Adrenal gland (tissue), 9 donors: ENCODE measurements at regions not wholly inside any gene's neighbourhood (a gene's known extent, or its start where the extent isn't known, plus 50 kb on each side); places are given as distances from the start of the nearest gene placed in this dataset.

Experiments
- DNase-seq, 7 donors: peaks; one replicate each; pipeline ENCODE4 v3.0.0-alpha.2; 2019 to 2020
- H3K27ac ChIP-seq, 5 donors: fragments of 200-600 bp; sonication (generic) in 4 of 5; 1 replicate in 3 of 5; 2 replicates in 2 of 5; pipeline versions ENCODE4 v1.5.1 to v1.8.0; 2016 to 2020; ENCODE audit warnings: mild to moderate bottlenecking in 1 of 5
- H3K27me3 ChIP-seq: fragments of 200-600 bp; 2 replicates; pipeline ENCODE4 v1.8.0; 2021
- H3K36me3 ChIP-seq, 2 donors: fragments of 200-600 bp; replicated peaks in 1 of 2; 1 replicate in 1 of 2; 2 replicates in 1 of 2; pipeline versions ENCODE4 v1.5.1 to v1.8.0; 2018 to 2022
- H3K4me1 ChIP-seq, 2 donors: fragments of 200-600 bp; replicated peaks in 1 of 2; 1 replicate in 1 of 2; 2 replicates in 1 of 2; pipeline versions ENCODE4 v1.5.1 to v1.8.0; 2018 to 2021
- H3K4me3 ChIP-seq, 4 donors: fragments of 200-600 bp; sonication (generic) in 3 of 4; one replicate each; pipeline ENCODE4 v1.5.1; 2016 to 2018
- H3K9me3 ChIP-seq, 3 donors: fragments of 200-600 bp; sonication (generic) in 1 of 3; replicated peaks in 1 of 3; 1 replicate in 2 of 3; 2 replicates in 1 of 3; pipeline versions ENCODE4 v1.5.1 to v1.8.0; 2016 to 2021
- POLR2A ChIP-seq, 2 donors: fragments of 450-650 bp; IDR thresholded peaks; one replicate each; pipeline ENCODE4 v1.6.1; 2017; ENCODE audit warnings: antibody characterized with exemption in 2 of 2, mild to moderate bottlenecking in 2 of 2, moderate library complexity in 1 of 2
- WGBS, 4 donors: extraction: QIAGEN DNeasy Blood & Tissue Kit in 2 of 4; methylation state at CpG; one replicate each; pipeline versions ENCODE4 v1.1.5 to v1.1.7; 2013 to 2017; 5-methylcytosine and 5-hydroxymethylcytosine counted together
- intact Hi-C, 2 donors: fragments of 100-400 bp; cut with DNase I; formaldehyde crosslinking; loops; one replicate each; pipeline versions ENCODE4 v1.14.1 to v1.15.0; 2022 to 2023
- TF ChIP-seq, protein P1 (sequence below), 6 experiments: fragments of 450-650 bp in 4 of 6; fragments of 200-600 bp in 2 of 6; sonication (generic) in 1 of 6; IDR thresholded peaks; 1 replicate in 5 of 6; 2 replicates in 1 of 6; pipeline versions ENCODE4 v1.5.1 to v1.8.0; 2016 to 2021; ENCODE audit warnings: antibody characterized with exemption in 6 of 6, mild to moderate bottlenecking in 2 of 6, moderate library complexity in 1 of 6
- donor health status: healthy with polysubstance abuse.
- donor health status: Bipolar disorder and iron deficiency.
- donor health status: DM: yes; HTN: yes; CAD: no.
- donor health status: DM: no; HTN: no; CAD: no.
- donor health status: DM: no; HTN: no; CAD: no.

DNA sequence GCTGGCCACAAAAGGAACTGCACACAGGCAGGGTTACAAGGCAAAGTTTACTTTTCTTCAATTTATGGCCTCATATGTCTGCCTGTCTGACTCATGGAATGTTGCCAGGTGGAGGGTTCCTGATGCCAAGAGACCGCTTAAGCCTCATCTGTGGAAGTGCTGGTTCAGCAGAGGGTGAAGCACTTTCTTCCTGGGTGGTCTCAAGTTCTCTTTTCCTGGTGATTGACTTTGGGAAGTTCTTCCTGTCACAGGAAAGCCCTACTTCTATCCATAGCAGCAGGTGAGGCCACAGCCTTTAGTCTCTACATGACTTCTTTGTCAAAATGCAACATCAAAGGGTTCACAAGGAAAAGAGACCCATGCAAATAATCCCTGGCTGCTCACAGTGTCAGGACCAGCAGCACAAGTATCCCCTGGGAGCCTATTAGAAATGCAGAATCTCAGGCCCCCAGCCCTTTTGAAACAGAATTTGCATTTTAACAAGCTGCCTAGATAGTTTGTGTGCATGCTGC lies 81.4 kb upstream of the IGFBP7 start:
- Histone ChIP-seq H3K36me3 (no peaks in the 10 kb centered on the region), H3K27ac (no peak overlapping the region), H3K27me3 (peaks cover 10% of the 10 kb centered on the region), H3K4me1 (no peaks in the 10 kb centered on the region), H3K4me3 (no peak overlapping the region), H3K9me3 (no peaks in the 10 kb centered on the region)
- intact Hi-C loops, result no loop called here
- 45 to 63% (median 63%) methylated on average over 1 of the region's 1 CpG; no CpG with 5 or more reads in 1 of the 4 donors for WGBS, 4 donors
- TF ChIP-seq POLR2A (IDR thresholded peaks at IDR 0.05), result no peak
- TF ChIP-seq, protein P1, sequence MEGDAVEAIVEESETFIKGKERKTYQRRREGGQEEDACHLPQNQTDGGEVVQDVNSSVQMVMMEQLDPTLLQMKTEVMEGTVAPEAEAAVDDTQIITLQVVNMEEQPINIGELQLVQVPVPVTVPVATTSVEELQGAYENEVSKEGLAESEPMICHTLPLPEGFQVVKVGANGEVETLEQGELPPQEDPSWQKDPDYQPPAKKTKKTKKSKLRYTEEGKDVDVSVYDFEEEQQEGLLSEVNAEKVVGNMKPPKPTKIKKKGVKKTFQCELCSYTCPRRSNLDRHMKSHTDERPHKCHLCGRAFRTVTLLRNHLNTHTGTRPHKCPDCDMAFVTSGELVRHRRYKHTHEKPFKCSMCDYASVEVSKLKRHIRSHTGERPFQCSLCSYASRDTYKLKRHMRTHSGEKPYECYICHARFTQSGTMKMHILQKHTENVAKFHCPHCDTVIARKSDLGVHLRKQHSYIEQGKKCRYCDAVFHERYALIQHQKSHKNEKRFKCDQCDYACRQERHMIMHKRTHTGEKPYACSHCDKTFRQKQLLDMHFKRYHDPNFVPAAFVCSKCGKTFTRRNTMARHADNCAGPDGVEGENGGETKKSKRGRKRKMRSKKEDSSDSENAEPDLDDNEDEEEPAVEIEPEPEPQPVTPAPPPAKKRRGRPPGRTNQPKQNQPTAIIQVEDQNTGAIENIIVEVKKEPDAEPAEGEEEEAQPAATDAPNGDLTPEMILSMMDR (IDR thresholded peaks at IDR 0.05), result no peak
- no peak for DNase-seq

DNA sequence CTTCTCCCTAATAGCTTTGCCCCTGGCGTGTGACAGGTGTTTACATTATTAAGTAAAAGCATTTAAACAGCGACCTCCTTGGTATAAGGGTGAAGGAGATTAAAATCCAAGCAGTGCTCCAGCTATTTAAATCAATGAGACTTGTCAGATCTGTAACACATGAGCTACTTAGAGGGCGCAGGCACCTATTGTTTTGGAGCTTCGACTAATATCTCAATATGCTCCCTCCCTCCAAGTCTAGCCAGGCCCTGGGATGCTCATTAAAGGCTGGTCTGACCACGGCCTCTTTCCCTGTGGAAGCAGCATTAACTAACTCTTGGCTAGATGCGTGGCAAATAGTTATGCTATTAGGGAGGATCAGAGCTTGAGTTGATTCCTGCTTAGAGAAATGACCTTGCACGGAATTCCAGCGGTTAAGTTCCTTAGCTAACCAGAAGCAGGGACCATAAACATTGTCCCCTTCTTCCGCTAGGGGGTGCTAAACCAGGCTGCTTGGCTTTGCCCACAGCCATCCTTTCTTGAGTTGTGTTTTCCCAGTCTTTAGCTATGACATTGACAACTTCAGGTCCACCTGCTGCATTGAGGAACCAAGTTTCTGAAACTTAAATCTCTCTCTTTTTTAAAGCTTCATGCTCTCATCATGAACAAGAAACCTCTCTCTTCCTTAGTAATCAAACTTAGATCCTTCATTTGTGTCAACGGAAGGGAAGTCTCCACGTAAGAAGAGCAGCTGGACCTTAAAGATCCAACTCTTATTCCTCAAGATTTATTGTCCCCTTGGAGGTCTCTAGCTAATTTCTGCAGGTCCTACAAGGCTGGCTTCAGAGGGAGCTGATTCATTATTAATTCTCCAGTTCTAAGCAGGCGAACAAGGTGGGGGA lies 80.7 kb upstream of the IGFBP7 start:
- Histone ChIP-seq H3K27ac (no peak overlapping the region), H3K9me3 (no peaks in the 10 kb centered on the region), H3K27me3 (peaks cover 10% of the 10 kb centered on the region), H3K4me1 (no peaks in the 10 kb centered on the region), H3K4me3 (no peak overlapping the region), H3K36me3 (no peaks in the 10 kb centered on the region)
- intact Hi-C loops, result no loop called here
- peak in 2 of 7 donors; percentile 20 to 33 for DNase-seq
- WGBS, 4 donors, result 64 to 67% (median 65%) methylated on average over 11 to 12 of the region's 12 CpGs
- no peak for TF ChIP-seq POLR2A (IDR thresholded peaks at IDR 0.05)
- TF ChIP-seq, protein P1 (IDR thresholded peaks at IDR 0.05), result peak in 2 of 6 experiments; percentile 23 to 46

DNA sequence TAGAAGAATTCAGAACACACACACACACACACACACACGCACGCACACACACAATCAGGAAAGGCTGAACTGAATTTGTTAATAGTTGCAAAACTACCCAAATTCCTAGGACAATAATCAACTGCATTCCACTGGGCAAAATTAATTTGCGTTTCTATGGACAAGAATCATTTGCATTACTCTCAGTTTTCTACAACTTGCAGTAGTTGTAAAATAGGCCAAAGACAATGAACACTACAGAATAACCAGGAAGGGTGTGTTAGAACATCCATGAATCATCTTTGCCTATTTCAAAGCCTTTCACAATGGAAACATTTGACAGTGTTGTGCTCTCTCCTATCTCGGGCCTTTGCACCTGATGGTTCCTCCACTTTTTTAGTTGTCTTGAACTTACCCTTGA lies 77.1 kb upstream of the IGFBP7 start:
- Histone ChIP-seq H3K4me1 (no peaks in the 10 kb centered on the region), H3K4me3 (no peak overlapping the region), H3K27me3 (no peaks in the 10 kb centered on the region), H3K9me3 (no peaks in the 10 kb centered on the region), H3K36me3 (no peaks in the 10 kb centered on the region), H3K27ac (no peak overlapping the region)
- no peak for TF ChIP-seq POLR2A (IDR thresholded peaks at IDR 0.05)
- TF ChIP-seq, protein P1 (IDR thresholded peaks at IDR 0.05), result no peak
- no peak for DNase-seq
- intact Hi-C loops, result no loop called here
- WGBS, 4 donors, result 52 to 66% (median 60%) methylated on average over 4 of the region's 4 CpGs

DNA sequence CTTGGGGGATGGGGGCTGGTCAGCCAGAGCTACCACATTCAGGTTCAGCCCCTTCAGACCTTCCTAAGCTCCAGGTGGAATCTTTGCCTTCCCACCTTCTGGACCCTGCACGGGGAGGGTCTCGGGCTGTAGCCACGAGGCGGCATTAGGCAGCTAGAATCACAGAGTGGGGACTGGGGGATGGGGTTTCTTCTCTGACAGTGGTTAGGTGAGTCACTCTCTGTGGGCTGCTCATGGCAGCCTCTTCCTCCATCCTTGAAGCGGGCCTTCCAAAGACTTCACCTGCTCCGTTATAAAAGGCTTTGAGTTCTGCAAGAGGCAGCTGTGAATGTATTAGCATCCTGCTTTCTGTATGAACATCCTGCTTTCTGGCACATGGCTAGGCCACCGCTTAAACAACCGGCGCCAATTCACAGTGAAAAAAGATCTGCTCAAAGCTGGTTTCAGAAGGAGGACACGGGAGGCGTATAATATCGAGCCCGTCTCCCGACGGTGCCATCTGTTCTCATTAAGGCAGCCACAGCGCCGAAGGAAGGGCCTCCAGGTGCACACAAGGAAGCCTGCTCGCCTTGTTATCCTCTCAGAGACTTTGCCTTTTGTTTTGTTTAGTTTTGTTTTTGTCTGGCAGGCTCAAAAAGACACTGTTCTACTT lies 74.3 kb upstream of the IGFBP7 start:
- no peak for TF ChIP-seq POLR2A (IDR thresholded peaks at IDR 0.05)
- TF ChIP-seq, protein P1 (IDR thresholded peaks at IDR 0.05), result no peak
- Histone ChIP-seq H3K27me3 (no peaks in the 10 kb centered on the region), H3K9me3 (no peaks in the 10 kb centered on the region), H3K4me1 (no peaks in the 10 kb centered on the region), H3K36me3 (no peaks in the 10 kb centered on the region), H3K4me3 (no peak overlapping the region), H3K27ac (no peak overlapping the region)
- intact Hi-C loops, result no loop called here
- WGBS, 4 donors, result 80 to 90% (median 87%) methylated on average over 14 to 18 of the region's 18 CpGs
- DNase-seq, result no peak
